Omental fat pad (tissue), 3 donors: ENCODE measurements at regions not wholly inside any gene's neighbourhood (a gene's known extent, or its start where the extent isn't known, plus 50 kb on each side); places are given as distances from the start of the nearest gene placed in this dataset.

Source experiments
- ATAC-seq: fragments of 150-250 bp; one replicate; pipeline ENCODE4 v1.9.1; 2016; ENCODE audit warnings: mild to moderate bottlenecking, moderate library complexity; ENCODE audit not compliant: low FRiP score
- DNase-seq: peaks from one replicate; pipeline ENCODE4 v3.0.0-alpha.2; 2019; ENCODE audit warnings: low spot score
- CTCF ChIP-seq, 3 donors: fragments of 450-650 bp; IDR thresholded peaks; one replicate each; pipeline ENCODE4 v1.5.1; 2016 to 2017; ENCODE audit warnings: antibody characterized with exemption in 3 of 3, mild to moderate bottlenecking in 3 of 3, moderate library complexity in 2 of 3

DNA sequence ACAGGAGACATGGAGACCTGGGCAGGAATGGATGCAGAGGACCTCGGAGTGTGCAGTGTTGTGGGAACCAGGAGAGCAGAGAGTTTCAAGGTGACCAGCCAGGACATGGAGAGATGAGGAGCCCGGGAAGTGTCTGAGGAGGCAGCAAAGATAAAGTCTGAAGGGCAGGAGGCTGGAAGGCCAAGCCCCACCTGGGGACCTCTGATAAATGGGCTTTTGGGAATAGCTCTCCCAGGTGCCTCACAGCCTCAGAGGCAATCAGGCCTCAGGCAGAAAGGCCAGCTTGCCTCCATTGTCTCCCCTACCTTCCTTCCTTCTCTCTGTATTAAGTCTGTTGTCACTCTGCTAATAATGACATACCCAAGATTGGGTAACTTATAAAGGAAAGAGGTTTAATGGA, 97.5 kb upstream of the TPM1 start:
- no peak for TF ChIP-seq CTCF (IDR thresholded peaks at IDR 0.05)
- no peak for ATAC-seq
- DNase-seq: no peak

GRCh38 chr15:62945760-62946159, 96.8 kb upstream of the TPM1 start:
- DNase-seq: no peak
- ATAC-seq: no peak
- no peak for TF ChIP-seq CTCF (IDR thresholded peaks at IDR 0.05)

DNA sequence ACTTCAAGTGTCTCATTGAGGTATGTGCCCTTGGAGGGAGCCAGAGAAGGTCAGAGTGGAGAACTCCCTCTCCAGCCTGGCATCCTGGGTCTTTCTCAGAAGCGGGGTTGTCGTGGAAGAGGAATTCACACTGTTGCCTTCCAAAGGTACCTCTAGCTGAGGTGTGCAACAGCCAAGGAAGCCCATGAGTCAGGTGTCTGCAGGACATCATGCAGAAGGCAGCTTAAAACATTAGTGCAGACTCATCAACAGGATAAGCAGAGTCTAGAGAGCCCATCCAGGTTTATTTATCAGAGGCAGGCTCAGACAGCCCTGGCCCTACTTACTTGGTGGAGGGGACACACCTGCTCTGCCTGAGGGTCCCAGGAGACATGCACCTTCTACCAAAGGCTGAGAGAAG, 95.6 kb upstream of the TPM1 start:
- ATAC-seq (no peak), DNase-seq (no peak)
- TF ChIP-seq CTCF (IDR thresholded peaks at IDR 0.05): no peak

DNA sequence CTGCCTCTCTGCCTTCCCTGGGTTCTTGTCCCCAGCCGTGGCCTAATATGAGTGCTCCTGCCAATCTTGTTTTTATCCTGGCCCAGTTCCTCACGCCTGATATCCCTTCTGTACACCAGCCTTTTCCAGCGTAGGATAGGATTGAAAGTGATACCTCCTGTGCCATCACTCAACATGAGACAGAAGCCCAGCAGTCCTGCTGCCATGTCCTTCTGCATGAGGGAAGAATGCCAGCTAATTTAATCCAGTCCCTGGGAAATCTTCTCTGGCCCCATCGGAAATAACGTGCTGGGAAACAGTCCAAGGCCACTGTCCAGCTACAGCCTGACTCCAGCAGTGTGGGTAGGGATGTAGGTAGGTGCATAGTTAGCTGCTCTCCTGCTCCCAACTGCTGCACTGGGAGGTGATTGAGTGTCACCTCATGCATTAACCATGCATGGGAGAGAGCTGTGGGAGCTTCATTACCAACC, 92.0 kb upstream of the TPM1 start:
- TF ChIP-seq CTCF (IDR thresholded peaks at IDR 0.05): no peak
- ATAC-seq (no peak), DNase-seq (no peak)

DNA sequence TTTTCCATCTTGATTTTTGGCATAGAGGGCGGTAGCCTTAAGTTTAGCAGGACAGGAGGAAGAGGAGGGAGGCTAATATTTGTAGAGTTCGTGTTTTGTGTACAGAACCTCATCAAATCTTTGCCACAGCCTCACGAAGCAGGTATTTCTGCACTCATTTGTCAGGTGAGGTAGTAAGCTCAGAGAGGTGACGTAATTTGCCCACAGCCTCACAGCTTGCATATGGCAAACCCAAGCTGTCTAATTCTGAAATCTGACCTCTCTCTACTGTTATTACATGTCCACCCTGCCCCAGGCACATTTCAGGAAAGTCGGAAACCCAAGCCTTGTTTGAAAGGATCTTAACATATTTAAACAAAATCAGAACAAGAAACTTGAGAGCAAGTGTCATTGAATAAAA, 91.1 kb upstream of the TPM1 start:
- DNase-seq (no peak), ATAC-seq (no peak)
- no peak for TF ChIP-seq CTCF (IDR thresholded peaks at IDR 0.05)

GRCh38 chr15:62953021-62953420, 89.5 kb upstream of the TPM1 start:
- DNase-seq (no peak), ATAC-seq (no peak)
- TF ChIP-seq CTCF (IDR thresholded peaks at IDR 0.05): no peak

- no peak for TF ChIP-seq CTCF (IDR thresholded peaks at IDR 0.05)
- no peak for ATAC-seq
- no peak for DNase-seq
Measured at GRCh38 chr15:62953496-62954045, 89.0 kb upstream of the TPM1 start.
